ENCODE measurements at regions not wholly inside any gene's neighbourhood (a gene's known extent, or its start where the extent isn't known, plus 50 kb on each side); places are given as distances from the start of the nearest gene placed in this dataset.

DNA sequence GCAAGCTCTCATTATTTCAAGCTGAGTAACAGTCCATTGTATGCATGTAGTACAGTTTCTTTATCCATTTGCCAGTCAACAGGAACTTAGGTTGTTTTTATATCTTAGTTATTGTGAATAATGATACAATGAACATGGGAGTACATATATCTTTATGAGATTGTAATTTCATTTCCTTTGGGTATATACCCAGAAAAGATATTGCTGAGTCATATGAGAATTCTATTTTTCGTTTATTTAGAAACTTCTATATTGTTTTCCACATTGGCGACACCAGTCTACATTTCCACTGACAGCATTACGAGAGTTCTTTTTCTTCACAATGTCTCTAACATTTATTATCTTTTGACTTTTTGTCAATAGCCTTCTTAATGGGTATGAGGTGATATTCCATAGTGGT lies 477.8 kb upstream of the PAPPA start:
- no peak for DNase-seq (ENCODE audit: low spot score, unreplicated experiment)
- Mint-ChIP-seq H3K9me3 (ENCODE audit: low read depth) (peaks cover 10% of the 10 kb centered on the region), H3K4me3 (ENCODE audit: low read depth) (no peak overlapping the region), H3K36me3 (ENCODE audit: insufficient read depth) (no peaks in the 10 kb centered on the region), H3K27me3 (no peaks in the 10 kb centered on the region), H3K4me1 (ENCODE audit: low read depth) (peaks cover 5% of the 10 kb centered on the region), H3K27ac (no peak overlapping the region)
- TF ChIP-seq, protein P1, sequence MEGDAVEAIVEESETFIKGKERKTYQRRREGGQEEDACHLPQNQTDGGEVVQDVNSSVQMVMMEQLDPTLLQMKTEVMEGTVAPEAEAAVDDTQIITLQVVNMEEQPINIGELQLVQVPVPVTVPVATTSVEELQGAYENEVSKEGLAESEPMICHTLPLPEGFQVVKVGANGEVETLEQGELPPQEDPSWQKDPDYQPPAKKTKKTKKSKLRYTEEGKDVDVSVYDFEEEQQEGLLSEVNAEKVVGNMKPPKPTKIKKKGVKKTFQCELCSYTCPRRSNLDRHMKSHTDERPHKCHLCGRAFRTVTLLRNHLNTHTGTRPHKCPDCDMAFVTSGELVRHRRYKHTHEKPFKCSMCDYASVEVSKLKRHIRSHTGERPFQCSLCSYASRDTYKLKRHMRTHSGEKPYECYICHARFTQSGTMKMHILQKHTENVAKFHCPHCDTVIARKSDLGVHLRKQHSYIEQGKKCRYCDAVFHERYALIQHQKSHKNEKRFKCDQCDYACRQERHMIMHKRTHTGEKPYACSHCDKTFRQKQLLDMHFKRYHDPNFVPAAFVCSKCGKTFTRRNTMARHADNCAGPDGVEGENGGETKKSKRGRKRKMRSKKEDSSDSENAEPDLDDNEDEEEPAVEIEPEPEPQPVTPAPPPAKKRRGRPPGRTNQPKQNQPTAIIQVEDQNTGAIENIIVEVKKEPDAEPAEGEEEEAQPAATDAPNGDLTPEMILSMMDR (IDR thresholded peaks at IDR 0.05; ENCODE audit: unreplicated experiment): no peak

DNA sequence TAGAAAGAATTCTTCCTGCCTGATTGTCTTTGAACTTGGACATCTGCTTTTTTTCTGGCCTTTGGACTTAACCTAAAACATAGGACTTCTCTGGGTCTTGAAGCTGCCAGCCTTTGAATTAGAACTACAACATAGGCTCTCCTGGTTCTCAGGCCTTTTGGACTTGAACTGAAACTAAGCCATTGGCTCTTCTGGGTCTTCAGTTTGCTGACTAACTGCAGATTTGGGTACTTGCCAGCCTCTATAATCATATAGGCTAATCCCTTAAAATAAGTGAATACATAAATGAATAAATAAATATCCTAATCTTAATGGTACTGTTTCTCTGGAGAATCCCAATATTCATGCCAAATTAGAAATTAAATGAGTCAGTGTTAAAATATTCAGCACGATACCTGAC lies 473.4 kb upstream of the PAPPA start:
- H3K27ac Mint-ChIP-seq: no peak overlapping the region
- DNase-seq (ENCODE audit: low spot score, unreplicated experiment): no peak
- H3K27me3 Mint-ChIP-seq: peaks cover 3% of the 10 kb centered on the region
- no peaks in the 10 kb centered on the region for H3K36me3 Mint-ChIP-seq (ENCODE audit: insufficient read depth)
- no peak overlapping the region for H3K4me3 Mint-ChIP-seq (ENCODE audit: low read depth)
- TF ChIP-seq, protein P1 (IDR thresholded peaks at IDR 0.05; ENCODE audit: unreplicated experiment): no peak
- H3K9me3 Mint-ChIP-seq (ENCODE audit: low read depth): peaks cover 12% of the 10 kb centered on the region
- H3K4me1 Mint-ChIP-seq (ENCODE audit: low read depth): no peaks in the 10 kb centered on the region

DNA sequence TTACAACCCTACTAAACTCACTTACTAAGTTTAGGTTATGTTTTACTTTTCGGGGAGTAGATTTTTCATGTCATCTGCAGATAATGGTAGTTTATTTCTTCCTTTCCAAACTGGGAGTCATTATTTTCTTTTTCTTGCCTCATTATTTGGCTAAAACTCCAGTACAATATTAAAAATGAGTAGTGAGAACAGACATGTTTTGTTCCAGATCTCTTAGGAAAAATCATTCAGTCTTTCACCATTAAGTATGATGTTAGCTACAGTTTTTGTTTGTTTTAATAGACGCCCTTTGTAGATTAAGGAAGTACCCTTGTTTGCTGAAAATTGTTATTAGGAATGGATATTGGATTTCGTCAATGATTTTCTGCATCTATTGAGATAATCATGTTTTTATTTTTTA lies 472.0 kb upstream of the PAPPA start:
- Mint-ChIP-seq H3K4me3 (ENCODE audit: low read depth) (no peak overlapping the region), H3K36me3 (ENCODE audit: insufficient read depth) (no peaks in the 10 kb centered on the region), H3K9me3 (ENCODE audit: low read depth) (peaks cover 11% of the 10 kb centered on the region), H3K4me1 (ENCODE audit: low read depth) (no peaks in the 10 kb centered on the region), H3K27ac (no peak overlapping the region), H3K27me3 (peaks cover 3% of the 10 kb centered on the region)
- no peak for DNase-seq (ENCODE audit: low spot score, unreplicated experiment)
- TF ChIP-seq, protein P1 (IDR thresholded peaks at IDR 0.05; ENCODE audit: unreplicated experiment): no peak

DNA sequence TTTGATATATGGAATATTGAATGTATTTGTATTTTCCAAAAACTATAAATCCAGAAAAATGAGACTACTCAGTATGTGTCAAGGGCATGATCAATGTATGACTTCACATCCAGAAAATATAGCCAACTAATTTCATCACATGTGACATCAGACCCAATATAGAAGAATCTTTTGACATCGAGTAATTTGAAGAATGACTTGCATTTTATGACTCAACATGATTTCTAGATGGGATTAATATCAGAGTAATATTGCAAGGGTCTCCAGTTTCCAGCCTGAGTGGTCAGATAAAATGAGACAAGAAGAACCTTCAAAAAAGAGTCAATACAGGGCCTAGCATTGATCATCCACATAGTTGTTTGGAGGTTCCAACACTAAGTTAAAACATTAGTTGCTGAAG lies 467.5 kb upstream of the PAPPA start:
- Mint-ChIP-seq H3K4me3 (ENCODE audit: low read depth) (no peak overlapping the region), H3K27ac (no peak overlapping the region), H3K4me1 (ENCODE audit: low read depth) (peaks cover 19% of the 10 kb centered on the region), H3K36me3 (ENCODE audit: insufficient read depth) (no peaks in the 10 kb centered on the region), H3K27me3 (peaks cover 21% of the 10 kb centered on the region), H3K9me3 (ENCODE audit: low read depth) (peaks cover 7% of the 10 kb centered on the region)
- TF ChIP-seq, protein P1 (IDR thresholded peaks at IDR 0.05; ENCODE audit: unreplicated experiment): no peak
- DNase-seq (ENCODE audit: low spot score, unreplicated experiment): no peak

DNA sequence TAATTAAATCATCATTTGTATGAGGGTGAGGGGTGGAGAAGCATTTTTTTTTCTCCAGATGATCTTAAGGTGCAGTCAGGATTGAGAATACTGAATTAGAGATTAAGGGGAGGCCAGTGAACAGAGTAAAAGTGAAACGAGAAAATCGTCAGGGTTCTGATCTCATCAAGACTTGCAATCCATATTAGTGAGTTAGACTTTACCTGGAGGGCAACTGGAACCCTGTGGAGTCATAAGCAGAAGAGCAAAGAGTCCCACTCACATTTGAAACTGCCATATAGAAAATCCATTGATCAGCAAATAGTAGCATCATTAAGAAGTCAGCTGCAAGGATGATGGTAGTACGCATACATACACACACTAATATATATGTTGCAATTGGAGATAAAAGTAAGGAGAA lies 466.2 kb upstream of the PAPPA start:
- H3K4me1 Mint-ChIP-seq (ENCODE audit: low read depth): peaks cover 21% of the 10 kb centered on the region
- no peak for DNase-seq (ENCODE audit: low spot score, unreplicated experiment)
- TF ChIP-seq, protein P1 (IDR thresholded peaks at IDR 0.05; ENCODE audit: unreplicated experiment): no peak
- H3K4me3 Mint-ChIP-seq (ENCODE audit: low read depth): no peak overlapping the region
- H3K27ac Mint-ChIP-seq: no peak overlapping the region
- peaks cover 10% of the 10 kb centered on the region for H3K9me3 Mint-ChIP-seq (ENCODE audit: low read depth)
- no peaks in the 10 kb centered on the region for H3K36me3 Mint-ChIP-seq (ENCODE audit: insufficient read depth)
- H3K27me3 Mint-ChIP-seq: peaks cover 33% of the 10 kb centered on the region
